GM12892 (cell line): ENCODE measurements at regions not wholly inside any gene's neighbourhood (a gene's known extent, or its start where the extent isn't known, plus 50 kb on each side); places are given as distances from the start of the nearest gene placed in this dataset.
"Not testable (repeated sequence)": the region's sequence is repeated elsewhere in the genome, so short reads cannot be mapped to it uniquely, and the experiment has no call there.

Source experiments
- POLR2A ChIP-seq: IDR thresholded peaks from 2 replicates; pipeline ENCODE4 v1.6.1; 2011; ENCODE audit warnings: low read depth, low read length, control low read depth
- POLR2AphosphoS5 ChIP-seq: IDR thresholded peaks from 2 replicates; pipeline ENCODE4 v1.6.1; 2011; ENCODE audit warnings: low read depth, low read length, control low read depth
- TAF1 ChIP-seq: IDR thresholded peaks from 2 replicates; pipeline ENCODE4 v1.6.1; 2011; ENCODE audit warnings: low read depth, mild to moderate bottlenecking, control low read depth, low read length, borderline replicate concordance

DNA sequence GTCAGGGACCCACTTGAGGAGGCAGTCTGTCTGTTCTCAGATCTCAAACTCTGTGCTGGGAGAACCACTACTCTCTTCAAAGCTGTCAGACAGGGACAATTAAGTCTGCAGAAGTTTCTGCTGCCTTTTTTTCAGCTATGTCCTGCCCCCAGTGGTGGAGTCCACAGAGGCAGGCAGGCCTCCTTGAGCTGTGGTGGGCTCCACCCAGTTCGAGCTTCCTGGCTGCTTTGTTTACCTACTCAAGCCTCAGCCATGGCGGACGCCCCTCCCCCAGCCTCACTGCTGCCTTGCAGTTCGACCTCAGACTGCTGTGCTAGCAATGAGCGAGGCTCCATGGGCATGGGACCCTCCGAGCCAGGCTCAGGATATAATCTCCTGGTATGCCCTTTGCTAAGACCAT, 89.3 kb downstream of the ZIC4 start:
- TF ChIP-seq POLR2A, TAF1, POLR2AphosphoS5: not testable (repeated sequence)
